Rectal smooth muscle tissue (tissue), 1 donor: ENCODE measurements at regions not wholly inside any gene's neighbourhood (a gene's known extent, or its start where the extent isn't known, plus 50 kb on each side); places are given as distances from the start of the nearest gene placed in this dataset.

Source experiments
- H3K27ac ChIP-seq: one replicate; pipeline ENCODE4 v1.7.0; 2013; ENCODE audit warnings: low read depth, low read length, inconsistent platforms
- H3K27me3 ChIP-seq: one replicate; pipeline ENCODE4 v1.7.0; 2013; ENCODE audit warnings: low read length; ENCODE audit not compliant: control insufficient read depth, insufficient read depth
- H3K36me3 ChIP-seq: one replicate; pipeline ENCODE4 v1.7.0; 2013; ENCODE audit warnings: low read length; ENCODE audit not compliant: control insufficient read depth, insufficient read depth
- H3K4me1 ChIP-seq: one replicate; pipeline ENCODE4 v1.7.0; 2013; ENCODE audit warnings: low read length; ENCODE audit not compliant: control insufficient read depth, insufficient read depth
- H3K4me3 ChIP-seq: one replicate; pipeline ENCODE4 v1.7.0; 2013; ENCODE audit warnings: low read length
- H3K9ac ChIP-seq: one replicate; pipeline ENCODE4 v1.7.0; 2013; ENCODE audit warnings: low read length

GRCh38 chr3:94904156-94904674 lies 841.4 kb downstream of the NSUN3 start:
- H3K9ac ChIP-seq, result no peak overlapping the region
- no peak overlapping the region for H3K27ac ChIP-seq
- no peaks in the 10 kb centered on the region for H3K27me3 ChIP-seq
- H3K4me3 ChIP-seq, result no peak overlapping the region
- no peaks in the 10 kb centered on the region for H3K36me3 ChIP-seq
- H3K4me1 ChIP-seq, result no peaks in the 10 kb centered on the region

GRCh38 chr3:94909726-94910125 lies 846.9 kb downstream of the NSUN3 start:
- no peak overlapping the region for H3K27ac ChIP-seq
- no peaks in the 10 kb centered on the region for H3K4me1 ChIP-seq
- no peak overlapping the region for H3K4me3 ChIP-seq
- no peaks in the 10 kb centered on the region for H3K36me3 ChIP-seq
- no peaks in the 10 kb centered on the region for H3K27me3 ChIP-seq
- no peak overlapping the region for H3K9ac ChIP-seq

GRCh38 chr3:94912656-94913055 lies 849.8 kb downstream of the NSUN3 start:
- H3K27ac ChIP-seq, result no peak overlapping the region
- H3K9ac ChIP-seq, result no peak overlapping the region
- H3K36me3 ChIP-seq, result no peaks in the 10 kb centered on the region

GRCh38 chr3:94927175-94927574 lies 864.3 kb downstream of the NSUN3 start:
- Histone ChIP-seq H3K27me3 (no peaks in the 10 kb centered on the region), H3K4me1 (no peaks in the 10 kb centered on the region), H3K27ac (no peak overlapping the region), H3K36me3 (no peaks in the 10 kb centered on the region), H3K4me3 (no peak overlapping the region), H3K9ac (no peak overlapping the region)

More at GRCh38 chr3:94912656-94913055, 849.8 kb downstream of the NSUN3 start:
- Histone ChIP-seq H3K27me3 (no peaks in the 10 kb centered on the region), H3K4me1 (no peaks in the 10 kb centered on the region), H3K4me3 (no peak overlapping the region)

- Histone ChIP-seq H3K27ac (no peak overlapping the region), H3K4me1 (no peaks in the 10 kb centered on the region), H3K36me3 (no peaks in the 10 kb centered on the region), H3K9ac (no peak overlapping the region), H3K27me3 (no peaks in the 10 kb centered on the region), H3K4me3 (no peak overlapping the region)
Measured at GRCh38 chr3:94928921-94929320, 866.1 kb downstream of the NSUN3 start.

- no peaks in the 10 kb centered on the region for H3K4me1 ChIP-seq
- H3K36me3 ChIP-seq, result no peaks in the 10 kb centered on the region
- H3K9ac ChIP-seq, result no peak overlapping the region
- H3K27me3 ChIP-seq, result no peaks in the 10 kb centered on the region
- H3K27ac ChIP-seq, result no peak overlapping the region
- H3K4me3 ChIP-seq, result no peak overlapping the region
Measured at GRCh38 chr3:94935738-94936580, 873.1 kb downstream of the NSUN3 start.

GRCh38 chr3:94937980-94938379 lies 875.1 kb downstream of the NSUN3 start:
- no peaks in the 10 kb centered on the region for H3K4me1 ChIP-seq
- no peak overlapping the region for H3K27ac ChIP-seq
- H3K36me3 ChIP-seq, result no peaks in the 10 kb centered on the region
- no peaks in the 10 kb centered on the region for H3K27me3 ChIP-seq
- H3K9ac ChIP-seq, result no peak overlapping the region
- H3K4me3 ChIP-seq, result no peak overlapping the region

GRCh38 chr3:94946683-94947082 lies 883.8 kb downstream of the NSUN3 start:
- no peak overlapping the region for H3K27ac ChIP-seq
- H3K4me1 ChIP-seq, result no peaks in the 10 kb centered on the region
- H3K4me3 ChIP-seq, result no peak overlapping the region
- no peaks in the 10 kb centered on the region for H3K36me3 ChIP-seq
- H3K27me3 ChIP-seq, result no peaks in the 10 kb centered on the region
- no peak overlapping the region for H3K9ac ChIP-seq

- H3K4me1 ChIP-seq, result no peaks in the 10 kb centered on the region
- H3K4me3 ChIP-seq, result no peak overlapping the region
- no peaks in the 10 kb centered on the region for H3K36me3 ChIP-seq
- H3K27ac ChIP-seq, result no peak overlapping the region
- no peaks in the 10 kb centered on the region for H3K27me3 ChIP-seq
- H3K9ac ChIP-seq, result no peak overlapping the region
Measured at GRCh38 chr3:94961423-94962100, 898.7 kb downstream of the NSUN3 start.

GRCh38 chr3:94965867-94966475 lies 903.1 kb downstream of the NSUN3 start:
- H3K27ac ChIP-seq, result no peak overlapping the region
- H3K4me3 ChIP-seq, result no peak overlapping the region
- no peaks in the 10 kb centered on the region for H3K4me1 ChIP-seq
- H3K36me3 ChIP-seq, result no peaks in the 10 kb centered on the region
- no peak overlapping the region for H3K9ac ChIP-seq
- H3K27me3 ChIP-seq, result no peaks in the 10 kb centered on the region

- Histone ChIP-seq H3K4me3 (no peak overlapping the region), H3K27ac (no peak overlapping the region), H3K9ac (no peak overlapping the region), H3K4me1 (no peaks in the 10 kb centered on the region), H3K27me3 (no peaks in the 10 kb centered on the region), H3K36me3 (no peaks in the 10 kb centered on the region)
Measured at GRCh38 chr3:94967196-94967595, 904.3 kb downstream of the NSUN3 start.

GRCh38 chr3:94968519-94968918 lies 905.7 kb downstream of the NSUN3 start:
- no peak overlapping the region for H3K27ac ChIP-seq
- H3K36me3 ChIP-seq, result no peaks in the 10 kb centered on the region
- H3K4me1 ChIP-seq, result no peaks in the 10 kb centered on the region
- H3K27me3 ChIP-seq, result no peaks in the 10 kb centered on the region
- no peak overlapping the region for H3K9ac ChIP-seq
- no peak overlapping the region for H3K4me3 ChIP-seq
